ENCODE measurements at regions not wholly inside any gene's neighbourhood (a gene's known extent, or its start where the extent isn't known, plus 50 kb on each side); places are given as distances from the start of the nearest gene placed in this dataset.

GRCh38 chr6:8556370-8557013 is 121.1 kb upstream of the SLC35B3 start:
- Histone ChIP-seq H4K8ac (replicated peaks; ENCODE audit: insufficient read length, low read depth, low read length) (no peak overlapping the region), H4K5ac (ENCODE audit: insufficient read length, low read depth, low read length) (no peak overlapping the region), H3K18ac (ENCODE audit: insufficient read length, low read depth, low read length) (no peak overlapping the region), H3K27me3 (ENCODE audit: insufficient read depth, low read length) (no peaks in the 10 kb centered on the region), H4K20me1 (ENCODE audit: control insufficient read depth, insufficient read depth, insufficient read length) (peaks cover 2% of the 10 kb centered on the region), H3K9ac (ENCODE audit: extremely low read depth, insufficient read length, low read length) (no peak overlapping the region), H3K56ac (ENCODE audit: insufficient read length, low read depth, low read length) (no peak overlapping the region), H2BK20ac (ENCODE audit: low read depth, low read length, poor library complexity, severe bottlenecking) (no peak overlapping the region), H3K9me3 (ENCODE audit: control insufficient read depth, low read depth, low read length) (no peaks in the 10 kb centered on the region), H3K14ac (ENCODE audit: insufficient read depth, low read length) (no peak overlapping the region), H2AK5ac (ENCODE audit: insufficient read length, low read length) (no peak overlapping the region), H2BK12ac (ENCODE audit: insufficient read length, low read depth, low read length) (no peak overlapping the region), H3K4ac (ENCODE audit: low read depth, low read length) (no peak overlapping the region), H3K27ac (ENCODE audit: insufficient read length, low read depth, low read length) (no peak overlapping the region), H2BK5ac (ENCODE audit: insufficient read length, low read length) (no peak overlapping the region), H3T11ph (ENCODE audit: low read length) (no peak overlapping the region), H4K91ac (ENCODE audit: insufficient read length, low read depth, low read length) (no peak overlapping the region), H3K79me1 (ENCODE audit: insufficient read depth, low read depth, low read length, poor library complexity, severe bottlenecking) (no peaks in the 10 kb centered on the region), H3K4me2 (ENCODE audit: insufficient read depth, insufficient read length, low read length) (no peak overlapping the region), H2BK120ac (ENCODE audit: low read depth, low read length, poor library complexity, severe bottlenecking) (no peak overlapping the region), H3K4me1 (ENCODE audit: insufficient read depth, low read length) (no peaks in the 10 kb centered on the region; the same call in 1 of the 2 replicates), H3K23ac (ENCODE audit: insufficient read length, low read depth, low read length) (no peak overlapping the region), H2AFZ (ENCODE audit: low read length) (no peak overlapping the region), H3K23me2 (ENCODE audit: insufficient read length, low read depth, low read length, poor library complexity, severe bottlenecking) (no peaks in the 10 kb centered on the region), H2BK15ac (ENCODE audit: low read depth, low read length) (no peak overlapping the region), H3K79me2 (ENCODE audit: insufficient read depth, low read length) (no peaks in the 10 kb centered on the region)
- Mint-ChIP-seq H3K9me3 (no peaks in the 10 kb centered on the region), H3K36me3 (ENCODE audit: insufficient read depth in 1 of 3, low read depth in 3 of 3) (no peaks in the 10 kb centered on the region), H3K27me3 (ENCODE audit: low read depth) (no peaks in the 10 kb centered on the region), H3K27ac (no peak overlapping the region), H3K4me1 (peaks cover 12 to 14% of the 10 kb centered on the region in 2 experiments), H3K4me3 (no peak overlapping the region)
- no peak for TF ChIP-seq CTCF (conservative IDR thresholded peaks at IDR 0.05)
- DNase-seq = no peak
- no CpG with 5 or more reads among the region's 1 CpG for WGBS (ENCODE audit: extremely low coverage, insufficient read length, low lambda C conversion rate)

Data from H9 (cell line).